Fibroblast of lung (primary cell): ENCODE measurements at regions not wholly inside any gene's neighbourhood (a gene's known extent, or its start where the extent isn't known, plus 50 kb on each side); places are given as distances from the start of the nearest gene placed in this dataset.

ENCODE experiments used
- DNase-seq, 2 donors: peaks; one replicate each; pipeline versions ENCODE4 v3.0.0 to v3.0.0-alpha.2; 2010; ENCODE audit warnings: low read depth in 2 of 2
- H2AFZ ChIP-seq: 2 replicates; pipeline ENCODE4 v1.5.1; 2012; ENCODE audit warnings: low read length, control low read depth, inconsistent platforms
- H3K27ac ChIP-seq: 2 replicates; pipeline ENCODE4 v1.5.1; 2011; ENCODE audit warnings: low read length, control low read depth; ENCODE audit not compliant: insufficient read depth
- H3K27me3 ChIP-seq: 2 replicates; pipeline ENCODE4 v1.5.1; 2011; ENCODE audit warnings: mild to moderate bottlenecking, low read length; ENCODE audit not compliant: control insufficient read depth, insufficient read depth
- H3K36me3 ChIP-seq: 2 replicates; pipeline ENCODE4 v1.5.1; 2011; ENCODE audit warnings: low read length; ENCODE audit not compliant: control insufficient read depth, insufficient read depth
- H3K4me1 ChIP-seq: 2 replicates; pipeline ENCODE4 v1.5.1; 2011; ENCODE audit warnings: low read length; ENCODE audit not compliant: control insufficient read depth, insufficient read depth; ENCODE audit errors: extremely low read depth
- H3K4me2 ChIP-seq: 2 replicates; pipeline ENCODE4 v1.5.1; 2011; ENCODE audit warnings: low read length, control low read depth; ENCODE audit not compliant: insufficient read depth; ENCODE audit errors: extremely low read depth
- H3K4me3 ChIP-seq, 4 experiments: fragments of 200-600 bp in 1 of 4; sonication (generic) in 1 of 4; replicated peaks in 1 of 4; 2 replicates each; pipeline ENCODE4 v1.5.1; 2011 to 2016; ENCODE audit warnings: low read length in 4 of 4, low read depth in 3 of 4, mild to moderate bottlenecking in 3 of 4, control low read depth in 2 of 4, inconsistent platforms in 1 of 4, mixed read lengths in 1 of 4; ENCODE audit not compliant: insufficient read depth in 1 of 4; ENCODE audit errors: control extremely low read depth in 1 of 4
- H3K79me2 ChIP-seq: 2 replicates; pipeline ENCODE4 v1.5.1; 2012; ENCODE audit warnings: mild to moderate bottlenecking, low read length, inconsistent platforms; ENCODE audit not compliant: control insufficient read depth, insufficient read depth
- H3K9ac ChIP-seq: 2 replicates; pipeline ENCODE4 v1.5.1; 2011; ENCODE audit warnings: mild to moderate bottlenecking, low read length, control low read depth; ENCODE audit not compliant: insufficient read depth
- H3K9me3 ChIP-seq: 2 replicates; pipeline ENCODE4 v1.5.1; 2012; ENCODE audit warnings: low read depth, low read length; ENCODE audit not compliant: control insufficient read depth, insufficient read depth
- H4K20me1 ChIP-seq: 2 replicates; pipeline ENCODE4 v1.5.1; 2011; ENCODE audit warnings: low read length; ENCODE audit not compliant: control insufficient read depth, insufficient read depth; ENCODE audit errors: extremely low read depth
- CTCF ChIP-seq, 2 donors: IDR thresholded peaks in 1 of 2; conservative IDR thresholded peaks in 1 of 2; 1 replicate in 1 of 2; 2 replicates in 1 of 2; pipeline ENCODE4 v1.5.1; 2011 to 2012; ENCODE audit warnings: low read length in 2 of 2, control low read depth in 1 of 2, inconsistent platforms in 1 of 2, low read depth in 1 of 2, mild to moderate bottlenecking in 1 of 2
- EZH2 ChIP-seq: IDR thresholded peaks from 2 replicates; pipeline ENCODE4 v1.5.1; 2012; ENCODE audit warnings: low read length, control low read depth, mild to moderate bottlenecking; ENCODE audit errors: missing control alignments

- TF ChIP-seq CTCF (conservative IDR thresholded peaks at IDR 0.05 in 1 of 2, IDR thresholded peaks at IDR 0.05 in 1 of 2; ENCODE audit: low read depth in 1 of 2, low read length in 2 of 2) (no peak), EZH2 (no peak)
- H3K79me2 ChIP-seq, result no peaks in the 10 kb centered on the region
- no peaks in the 10 kb centered on the region for H3K36me3 ChIP-seq
- H3K4me3 ChIP-seq, result no peak overlapping the region
- H3K27ac ChIP-seq, result no peak overlapping the region
- H3K4me1 ChIP-seq, result no peaks in the 10 kb centered on the region
- H2AFZ ChIP-seq, result no peak overlapping the region
- H4K20me1 ChIP-seq, result no peaks in the 10 kb centered on the region
- DNase-seq, result no peak
- no peak overlapping the region for H3K9ac ChIP-seq
- H3K27me3 ChIP-seq, result no peaks in the 10 kb centered on the region
- H3K9me3 ChIP-seq, result no peaks in the 10 kb centered on the region
- H3K4me2 ChIP-seq, result no peak overlapping the region
Measured at GRCh38 chr1:229825042-229825441, 199.0 kb downstream of the URB2 start.

- Histone ChIP-seq H3K27ac (no peak overlapping the region), H3K27me3 (no peaks in the 10 kb centered on the region), H3K4me1 (no peaks in the 10 kb centered on the region), H4K20me1 (no peaks in the 10 kb centered on the region), H3K79me2 (no peaks in the 10 kb centered on the region), H3K4me2 (no peak overlapping the region), H3K9ac (no peak overlapping the region), H2AFZ (no peak overlapping the region), H3K36me3 (no peaks in the 10 kb centered on the region), H3K9me3 (no peaks in the 10 kb centered on the region), H3K4me3 (no peak overlapping the region)
- TF ChIP-seq CTCF (conservative IDR thresholded peaks at IDR 0.05 in 1 of 2, IDR thresholded peaks at IDR 0.05 in 1 of 2; ENCODE audit: low read depth in 1 of 2, low read length in 2 of 2) (no peak), EZH2 (no peak)
- DNase-seq, result no peak
Measured at GRCh38 chr1:229828461-229828860, 202.4 kb downstream of the URB2 start.

GRCh38 chr1:229832695-229833094, 206.6 kb downstream of the URB2 start:
- H3K27me3 ChIP-seq, result no peaks in the 10 kb centered on the region
- no peak overlapping the region for H3K27ac ChIP-seq
- H2AFZ ChIP-seq, result no peak overlapping the region

More at GRCh38 chr1:229832695-229833094, 206.6 kb downstream of the URB2 start:
- Histone ChIP-seq H3K36me3 (no peaks in the 10 kb centered on the region), H3K4me1 (no peaks in the 10 kb centered on the region), H3K4me2 (no peak overlapping the region), H3K4me3 (no peak overlapping the region), H3K79me2 (no peaks in the 10 kb centered on the region), H4K20me1 (no peaks in the 10 kb centered on the region), H3K9ac (no peak overlapping the region), H3K9me3 (no peaks in the 10 kb centered on the region)
- TF ChIP-seq EZH2 (no peak), CTCF (conservative IDR thresholded peaks at IDR 0.05 in 1 of 2, IDR thresholded peaks at IDR 0.05 in 1 of 2; ENCODE audit: low read depth in 1 of 2, low read length in 2 of 2) (no peak)
- no peak for DNase-seq
